ENCODE measurements at regions not wholly inside any gene's neighbourhood (a gene's known extent, or its start where the extent isn't known, plus 50 kb on each side); places are given as distances from the start of the nearest gene placed in this dataset.
A peak's percentile ranks its signal among the peaks of the same experiment; 100 is the strongest.

DNA sequence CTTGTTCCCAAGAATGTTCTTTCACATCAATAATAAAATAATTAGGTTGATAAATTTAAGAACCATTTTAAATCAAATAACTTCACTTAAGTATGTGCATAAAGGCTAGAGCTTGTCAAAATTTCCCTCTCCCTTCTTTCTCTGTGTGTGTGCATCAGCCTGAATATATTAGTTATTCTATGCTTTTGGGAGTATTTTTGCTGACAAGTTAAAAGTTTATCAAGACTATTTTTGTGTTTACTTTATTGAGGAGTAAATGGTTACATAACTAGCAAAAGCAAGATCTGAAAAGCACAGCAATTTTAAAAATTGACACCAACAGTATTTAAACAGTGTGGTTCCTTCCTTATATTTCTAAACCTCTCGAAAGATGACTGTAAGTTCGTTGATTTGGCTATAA, 261.7 kb downstream of the ISL1 start:
- Histone ChIP-seq H3K18ac (ENCODE audit: low read depth in 1 of 2, low read length in 2 of 2) (no peak overlapping the region), H3K4me3 (ENCODE audit: insufficient read depth in 1 of 2, low read depth in 1 of 2, low read length in 2 of 2) (no peak overlapping the region), H2AFZ (ENCODE audit: low read depth, low read length) (no peak overlapping the region), H2BK12ac (ENCODE audit: low read length in 2 of 2) (no peak overlapping the region), H3K23ac (ENCODE audit: low read length in 2 of 2) (no peak overlapping the region), H3K79me1 (replicated peaks; ENCODE audit: low read length, poor library complexity, severe bottlenecking) (no peaks in the 10 kb centered on the region), H3K9ac (ENCODE audit: low read length) (no peak overlapping the region), H3K4me1 (ENCODE audit: control insufficient read depth, insufficient read depth, low read depth, low read length) (no peaks in the 10 kb centered on the region), H3K14ac (ENCODE audit: low read length in 2 of 2) (no peak overlapping the region), H4K8ac (ENCODE audit: low read length) (no peak overlapping the region), H3K4ac (ENCODE audit: low read depth in 1 of 2, low read length in 2 of 2) (no peak overlapping the region), H4K91ac (ENCODE audit: low read length) (no peak overlapping the region), H2AK5ac (ENCODE audit: low read length, severe bottlenecking) (no peak overlapping the region), H2BK5ac (ENCODE audit: low read depth, low read length, poor library complexity, severe bottlenecking) (no peak overlapping the region), H3K27ac (ENCODE audit: low read length, poor library complexity, severe bottlenecking) (no peak overlapping the region), H2BK15ac (ENCODE audit: low read depth, poor library complexity, severe bottlenecking) (no peak overlapping the region), H3K9me3 (ENCODE audit: control insufficient read depth, low read length) (no peaks in the 10 kb centered on the region), H3K27me3 (ENCODE audit: control insufficient read depth in 1 of 2, insufficient read depth in 1 of 2, low read length in 2 of 2) (no peaks in the 10 kb centered on the region), H2BK120ac (ENCODE audit: low read depth, low read length) (no peak overlapping the region), H3K4me2 (ENCODE audit: low read length, poor library complexity, severe bottlenecking) (no peak overlapping the region), H3K36me3 (ENCODE audit: control insufficient read depth in 1 of 2, insufficient read depth in 2 of 2, low read depth in 1 of 2, low read length in 2 of 2) (no peaks in the 10 kb centered on the region)
- no CpG with 5 or more reads among the region's 2 CpGs for WGBS
- DNase-seq, result no peak

- H3K27ac ChIP-seq (ENCODE audit: low read length, poor library complexity, severe bottlenecking), result no peak overlapping the region
- H2BK15ac ChIP-seq (ENCODE audit: low read depth, poor library complexity, severe bottlenecking), result no peak overlapping the region
- DNase-seq, result no peak
- no peak overlapping the region for H3K4ac ChIP-seq (ENCODE audit: low read depth in 1 of 2, low read length in 2 of 2)
- H2AFZ ChIP-seq (ENCODE audit: low read depth, low read length), result no peak overlapping the region
- no peak overlapping the region for H4K8ac ChIP-seq (ENCODE audit: low read length)
- H3K9ac ChIP-seq (ENCODE audit: low read length), result no peak overlapping the region
- H3K9me3 ChIP-seq (ENCODE audit: control insufficient read depth, low read length), result no peaks in the 10 kb centered on the region
- H2BK5ac ChIP-seq (ENCODE audit: low read depth, low read length, poor library complexity, severe bottlenecking), result no peak overlapping the region
- no peak overlapping the region for H2BK120ac ChIP-seq (ENCODE audit: low read depth, low read length)
- no peaks in the 10 kb centered on the region for H3K27me3 ChIP-seq (ENCODE audit: control insufficient read depth in 1 of 2, insufficient read depth in 1 of 2, low read length in 2 of 2)
- no peak overlapping the region for H3K23ac ChIP-seq (ENCODE audit: low read length in 2 of 2)
- H3K4me3 ChIP-seq (ENCODE audit: insufficient read depth in 1 of 2, low read depth in 1 of 2, low read length in 2 of 2), result no peak overlapping the region
- no peak overlapping the region for H2BK12ac ChIP-seq (ENCODE audit: low read length in 2 of 2)
- H3K4me2 ChIP-seq (ENCODE audit: low read length, poor library complexity, severe bottlenecking), result no peak overlapping the region
- no peaks in the 10 kb centered on the region for H3K79me1 ChIP-seq (replicated peaks; ENCODE audit: low read length, poor library complexity, severe bottlenecking)
- H3K36me3 ChIP-seq (ENCODE audit: control insufficient read depth in 1 of 2, insufficient read depth in 2 of 2, low read depth in 1 of 2, low read length in 2 of 2), result no peaks in the 10 kb centered on the region
- H3K14ac ChIP-seq (ENCODE audit: low read length in 2 of 2), result no peak overlapping the region
- no peak overlapping the region for H2AK5ac ChIP-seq (ENCODE audit: low read length, severe bottlenecking)
- no peaks in the 10 kb centered on the region for H3K4me1 ChIP-seq (ENCODE audit: control insufficient read depth, insufficient read depth, low read depth, low read length)
- no peak overlapping the region for H4K91ac ChIP-seq (ENCODE audit: low read length)
- no peak overlapping the region for H3K18ac ChIP-seq (ENCODE audit: low read depth in 1 of 2, low read length in 2 of 2)
Observed at GRCh38 chr5:51646482-51646881, 263.2 kb downstream of the ISL1 start.

GRCh38 chr5:51650824-51651223, 267.6 kb downstream of the ISL1 start:
- Histone ChIP-seq H4K91ac (ENCODE audit: low read length) (no peak overlapping the region), H4K8ac (ENCODE audit: low read length) (no peak overlapping the region), H2BK120ac (ENCODE audit: low read depth, low read length) (no peak overlapping the region), H2BK12ac (ENCODE audit: low read length in 2 of 2) (peak overlapping the region in 1 of 2 experiments; percentile 19), H3K4me3 (ENCODE audit: insufficient read depth in 1 of 2, low read depth in 1 of 2, low read length in 2 of 2) (no peak overlapping the region), H3K4ac (ENCODE audit: low read depth in 1 of 2, low read length in 2 of 2) (no peak overlapping the region), H3K27ac (ENCODE audit: low read length, poor library complexity, severe bottlenecking) (no peak overlapping the region), H2AFZ (ENCODE audit: low read depth, low read length) (no peak overlapping the region), H3K23ac (ENCODE audit: low read length in 2 of 2) (no peak overlapping the region), H3K9ac (ENCODE audit: low read length) (no peak overlapping the region), H3K18ac (ENCODE audit: low read depth in 1 of 2, low read length in 2 of 2) (no peak overlapping the region), H2BK5ac (ENCODE audit: low read depth, low read length, poor library complexity, severe bottlenecking) (no peak overlapping the region), H3K9me3 (ENCODE audit: control insufficient read depth, low read length) (no peaks in the 10 kb centered on the region), H3K79me1 (replicated peaks; ENCODE audit: low read length, poor library complexity, severe bottlenecking) (no peaks in the 10 kb centered on the region), H3K4me2 (ENCODE audit: low read length, poor library complexity, severe bottlenecking) (no peak overlapping the region), H3K4me1 (ENCODE audit: control insufficient read depth, insufficient read depth, low read depth, low read length) (no peaks in the 10 kb centered on the region), H3K27me3 (ENCODE audit: control insufficient read depth in 1 of 2, insufficient read depth in 1 of 2, low read length in 2 of 2) (no peaks in the 10 kb centered on the region), H2BK15ac (ENCODE audit: low read depth, poor library complexity, severe bottlenecking) (no peak overlapping the region), H3K36me3 (ENCODE audit: control insufficient read depth in 1 of 2, insufficient read depth in 2 of 2, low read depth in 1 of 2, low read length in 2 of 2) (no peaks in the 10 kb centered on the region), H2AK5ac (ENCODE audit: low read length, severe bottlenecking) (no peak overlapping the region), H3K14ac (ENCODE audit: low read length in 2 of 2) (no peak overlapping the region)
- WGBS, result 52% methylated on average over 1 of the region's 1 CpG
- no peak for DNase-seq

DNA sequence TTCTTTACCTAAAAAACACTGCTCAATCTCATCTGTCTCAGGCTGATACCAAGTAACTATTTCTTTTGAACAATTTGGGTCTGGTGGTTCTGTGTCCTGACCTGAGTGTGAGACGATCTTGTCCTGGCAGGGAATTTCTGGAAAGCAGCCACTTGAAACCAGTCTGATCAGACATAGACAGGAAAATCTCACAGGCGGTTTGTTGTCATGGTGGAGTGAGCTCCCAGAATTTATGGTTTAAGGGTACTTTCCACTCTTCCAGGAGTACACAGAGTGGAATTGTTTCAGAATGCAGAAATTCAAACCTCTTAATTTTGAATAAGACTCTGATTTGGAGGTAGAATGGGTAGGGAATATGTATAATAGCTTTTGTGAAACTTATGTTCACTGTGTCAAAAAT, 268.2 kb downstream of the ISL1 start:
- no peak overlapping the region for H3K4me2 ChIP-seq (ENCODE audit: low read length, poor library complexity, severe bottlenecking)

More for the DNA sequence above, 268.2 kb downstream of the ISL1 start:
- H3K18ac ChIP-seq (ENCODE audit: low read depth in 1 of 2, low read length in 2 of 2), result no peak overlapping the region
- WGBS, result 18% methylated on average over 2 of the region's 2 CpGs
- H3K4me1 ChIP-seq (ENCODE audit: control insufficient read depth, insufficient read depth, low read depth, low read length), result no peaks in the 10 kb centered on the region
- H3K9me3 ChIP-seq (ENCODE audit: control insufficient read depth, low read length), result no peaks in the 10 kb centered on the region
- H3K4me3 ChIP-seq (ENCODE audit: insufficient read depth in 1 of 2, low read depth in 1 of 2, low read length in 2 of 2), result no peak overlapping the region
- H3K79me1 ChIP-seq (replicated peaks; ENCODE audit: low read length, poor library complexity, severe bottlenecking), result no peaks in the 10 kb centered on the region
- H3K4ac ChIP-seq (ENCODE audit: low read depth in 1 of 2, low read length in 2 of 2), result no peak overlapping the region
- no peaks in the 10 kb centered on the region for H3K27me3 ChIP-seq (ENCODE audit: control insufficient read depth in 1 of 2, insufficient read depth in 1 of 2, low read length in 2 of 2)
- H4K91ac ChIP-seq (ENCODE audit: low read length), result no peak overlapping the region
- no peak overlapping the region for H2BK15ac ChIP-seq (ENCODE audit: low read depth, poor library complexity, severe bottlenecking)
- H3K9ac ChIP-seq (ENCODE audit: low read length), result no peak overlapping the region
- H2BK5ac ChIP-seq (ENCODE audit: low read depth, low read length, poor library complexity, severe bottlenecking), result no peak overlapping the region
- no peak overlapping the region for H2AFZ ChIP-seq (ENCODE audit: low read depth, low read length)
- no peaks in the 10 kb centered on the region for H3K36me3 ChIP-seq (ENCODE audit: control insufficient read depth in 1 of 2, insufficient read depth in 2 of 2, low read depth in 1 of 2, low read length in 2 of 2)
- no peak overlapping the region for H2AK5ac ChIP-seq (ENCODE audit: low read length, severe bottlenecking)
- H2BK120ac ChIP-seq (ENCODE audit: low read depth, low read length), result no peak overlapping the region
- H2BK12ac ChIP-seq (ENCODE audit: low read length in 2 of 2), result no peak overlapping the region
- H3K23ac ChIP-seq (ENCODE audit: low read length in 2 of 2), result no peak overlapping the region
- no peak overlapping the region for H3K27ac ChIP-seq (ENCODE audit: low read length, poor library complexity, severe bottlenecking)
- H3K14ac ChIP-seq (ENCODE audit: low read length in 2 of 2), result no peak overlapping the region
- peak; percentile 40 for DNase-seq
- peak overlapping the region; percentile 36 for H4K8ac ChIP-seq (ENCODE audit: low read length)

Measured in mesenchymal stem cell (in vitro differentiated cells and primary cell).